Activated CD4-positive, alpha-beta memory T cell treated with anti-CD3 and anti-CD28 coated beads for 36 hours (primary cell): ENCODE measurements at regions not wholly inside any gene's neighbourhood (a gene's known extent, or its start where the extent isn't known, plus 50 kb on each side); places are given as distances from the start of the nearest gene placed in this dataset.

Experiments
- CTCF ChIA-PET: fragments of 350-600 bp; sonication (Branson Sonifier 250); formaldehyde crosslinking; loops from one replicate; lab custom pipeline; 2021; ENCODE audit warnings: antibody characterized with exemption, inconsistent platforms; lab: Charles Lee
- POLR2A ChIA-PET: fragments of 350-600 bp; sonication (Branson Sonifier 250); formaldehyde crosslinking; loops from one replicate; lab custom pipeline; 2021; ENCODE audit warnings: antibody characterized with exemption; lab: Charles Lee
- DNase-seq: peaks from one replicate; pipeline ENCODE4 v3.0.0-alpha.2; 2020
- H3K27ac Mint-ChIP-seq: one replicate; pipeline ENCODE4 v1.8.0; 2021; ENCODE audit warnings: mixed read lengths
- H3K27me3 Mint-ChIP-seq: one replicate; pipeline ENCODE4 v1.8.0; 2021; ENCODE audit warnings: mixed read lengths
- H3K36me3 Mint-ChIP-seq: one replicate; pipeline ENCODE4 v1.8.0; 2021; ENCODE audit warnings: mixed read lengths
- H3K4me1 Mint-ChIP-seq: one replicate; pipeline ENCODE4 v1.8.0; 2021; ENCODE audit warnings: low read depth, mixed read lengths
- H3K4me3 Mint-ChIP-seq: one replicate; pipeline ENCODE4 v1.8.0; 2021; ENCODE audit warnings: mild to moderate bottlenecking, mixed read lengths
- H3K9me3 Mint-ChIP-seq: one replicate; pipeline ENCODE4 v1.8.0; 2021; ENCODE audit warnings: mixed read lengths
- intact Hi-C: fragments of 100-400 bp; cut with micrococcal nuclease; formaldehyde crosslinking; loops from one replicate; pipeline ENCODE4 v1.15.1; 2023

GRCh38 chr22:49099089-49099488 lies 728.6 kb downstream of the BRD1 start:
- Mint-ChIP-seq H3K4me1 (no peaks in the 10 kb centered on the region), H3K4me3 (no peak overlapping the region), H3K27ac (no peak overlapping the region), H3K9me3 (no peaks in the 10 kb centered on the region), H3K27me3 (peaks cover 4% of the 10 kb centered on the region), H3K36me3 (no peaks in the 10 kb centered on the region)
- POLR2A ChIA-PET: no interaction called here
- DNase-seq: no peak
- CTCF ChIA-PET: no interaction called here
- intact Hi-C loops: no loop called here

GRCh38 chr22:49097966-49098365 lies 729.7 kb downstream of the BRD1 start:
- Mint-ChIP-seq H3K27me3 (peaks cover 4% of the 10 kb centered on the region), H3K4me1 (no peaks in the 10 kb centered on the region), H3K36me3 (no peaks in the 10 kb centered on the region), H3K27ac (no peak overlapping the region), H3K4me3 (no peak overlapping the region), H3K9me3 (no peaks in the 10 kb centered on the region)
- ChIA-PET CTCF (no interaction called here), POLR2A (no interaction called here)
- intact Hi-C loops: no loop called here
- no peak for DNase-seq

GRCh38 chr22:49097171-49097925 lies 730.3 kb downstream of the BRD1 start:
- POLR2A ChIA-PET: no interaction called here
- H3K4me1 Mint-ChIP-seq: no peaks in the 10 kb centered on the region
- DNase-seq: no peak
- H3K9me3 Mint-ChIP-seq: no peaks in the 10 kb centered on the region
- CTCF ChIA-PET: no interaction called here
- no peak overlapping the region for H3K4me3 Mint-ChIP-seq
- no peaks in the 10 kb centered on the region for H3K36me3 Mint-ChIP-seq
- intact Hi-C loops: no loop called here
- H3K27me3 Mint-ChIP-seq: peaks cover 2% of the 10 kb centered on the region
- H3K27ac Mint-ChIP-seq: no peak overlapping the region

GRCh38 chr22:49096476-49096875 lies 731.2 kb downstream of the BRD1 start:
- DNase-seq: no peak
- intact Hi-C loops: no loop called here
- no peaks in the 10 kb centered on the region for H3K9me3 Mint-ChIP-seq
- no peak overlapping the region for H3K4me3 Mint-ChIP-seq
- POLR2A ChIA-PET: no interaction called here
- H3K4me1 Mint-ChIP-seq: no peaks in the 10 kb centered on the region
- H3K36me3 Mint-ChIP-seq: no peaks in the 10 kb centered on the region
- peaks cover 2% of the 10 kb centered on the region for H3K27me3 Mint-ChIP-seq
- no peak overlapping the region for H3K27ac Mint-ChIP-seq
- CTCF ChIA-PET: no interaction called here

- DNase-seq: no peak
- H3K27ac Mint-ChIP-seq: no peak overlapping the region
- intact Hi-C loops: no loop called here
- POLR2A ChIA-PET: no interaction called here
- no peaks in the 10 kb centered on the region for H3K4me1 Mint-ChIP-seq
- H3K36me3 Mint-ChIP-seq: no peaks in the 10 kb centered on the region
- no peaks in the 10 kb centered on the region for H3K9me3 Mint-ChIP-seq
- peaks cover 2% of the 10 kb centered on the region for H3K27me3 Mint-ChIP-seq
- CTCF ChIA-PET: no interaction called here
- H3K4me3 Mint-ChIP-seq: no peak overlapping the region
These were observed 732.3 kb downstream of the BRD1 start for GRCh38 chr22:49095366-49095765.

GRCh38 chr22:49094858-49095257 lies 732.8 kb downstream of the BRD1 start:
- CTCF ChIA-PET: no interaction called here

GRCh38 chr22:49094151-49094550 lies 733.5 kb downstream of the BRD1 start:
- Mint-ChIP-seq H3K9me3 (no peaks in the 10 kb centered on the region), H3K27me3 (no peaks in the 10 kb centered on the region), H3K36me3 (no peaks in the 10 kb centered on the region), H3K4me1 (no peaks in the 10 kb centered on the region), H3K4me3 (no peak overlapping the region), H3K27ac (no peak overlapping the region)
- DNase-seq: no peak
- ChIA-PET POLR2A (no interaction called here), CTCF (no interaction called here)
- intact Hi-C loops: no loop called here

More at GRCh38 chr22:49094858-49095257, 732.8 kb downstream of the BRD1 start:
- DNase-seq: no peak
- Mint-ChIP-seq H3K4me1 (no peaks in the 10 kb centered on the region), H3K27me3 (peaks cover 2% of the 10 kb centered on the region), H3K36me3 (no peaks in the 10 kb centered on the region), H3K4me3 (no peak overlapping the region), H3K27ac (no peak overlapping the region), H3K9me3 (no peaks in the 10 kb centered on the region)
- POLR2A ChIA-PET: interaction anchor here (0.7 kb wide), 1 partner anchor 91 kb away, joined by 3 read pairs; no protein-coding TSS in a partner anchor
- intact Hi-C loops: no loop called here

- H3K9me3 Mint-ChIP-seq: no peaks in the 10 kb centered on the region
- no peaks in the 10 kb centered on the region for H3K27me3 Mint-ChIP-seq
- DNase-seq: no peak
- H3K4me3 Mint-ChIP-seq: no peak overlapping the region
- no peaks in the 10 kb centered on the region for H3K4me1 Mint-ChIP-seq
- H3K36me3 Mint-ChIP-seq: no peaks in the 10 kb centered on the region
- POLR2A ChIA-PET: no interaction called here
- CTCF ChIA-PET: no interaction called here
- intact Hi-C loops: no loop called here
- H3K27ac Mint-ChIP-seq: no peak overlapping the region
These were observed 734.3 kb downstream of the BRD1 start for GRCh38 chr22:49093192-49093880.

GRCh38 chr22:49092716-49093115 lies 735.0 kb downstream of the BRD1 start:
- POLR2A ChIA-PET: no interaction called here

GRCh38 chr22:49091917-49092545 lies 735.6 kb downstream of the BRD1 start:
- H3K4me1 Mint-ChIP-seq: no peaks in the 10 kb centered on the region
- H3K27ac Mint-ChIP-seq: no peak overlapping the region
- POLR2A ChIA-PET: no interaction called here

More at GRCh38 chr22:49092716-49093115, 735.0 kb downstream of the BRD1 start:
- no peak for DNase-seq
- no peaks in the 10 kb centered on the region for H3K9me3 Mint-ChIP-seq
- intact Hi-C loops: no loop called here
- H3K4me3 Mint-ChIP-seq: no peak overlapping the region
- H3K36me3 Mint-ChIP-seq: no peaks in the 10 kb centered on the region
- no peaks in the 10 kb centered on the region for H3K27me3 Mint-ChIP-seq
- CTCF ChIA-PET: no interaction called here
- no peaks in the 10 kb centered on the region for H3K4me1 Mint-ChIP-seq
- H3K27ac Mint-ChIP-seq: no peak overlapping the region

GRCh38 chr22:49091451-49091850 lies 736.2 kb downstream of the BRD1 start:
- Mint-ChIP-seq H3K36me3 (no peaks in the 10 kb centered on the region), H3K4me1 (no peaks in the 10 kb centered on the region), H3K27ac (no peak overlapping the region), H3K4me3 (no peak overlapping the region), H3K27me3 (no peaks in the 10 kb centered on the region), H3K9me3 (no peaks in the 10 kb centered on the region)
- ChIA-PET CTCF (no interaction called here), POLR2A (no interaction called here)
- no peak for DNase-seq
- intact Hi-C loops: no loop called here

More at GRCh38 chr22:49091917-49092545, 735.6 kb downstream of the BRD1 start:
- no peaks in the 10 kb centered on the region for H3K27me3 Mint-ChIP-seq
- DNase-seq: no peak
- no peaks in the 10 kb centered on the region for H3K9me3 Mint-ChIP-seq
- intact Hi-C loops: no loop called here
- CTCF ChIA-PET: no interaction called here
- H3K36me3 Mint-ChIP-seq: no peaks in the 10 kb centered on the region
- no peak overlapping the region for H3K4me3 Mint-ChIP-seq

- H3K4me3 Mint-ChIP-seq: no peak overlapping the region
- no peaks in the 10 kb centered on the region for H3K27me3 Mint-ChIP-seq
- no peaks in the 10 kb centered on the region for H3K4me1 Mint-ChIP-seq
- ChIA-PET POLR2A (no interaction called here), CTCF (no interaction called here)
- intact Hi-C loops: no loop called here
- no peaks in the 10 kb centered on the region for H3K9me3 Mint-ChIP-seq
- no peak overlapping the region for H3K27ac Mint-ChIP-seq
- no peak for DNase-seq
- no peaks in the 10 kb centered on the region for H3K36me3 Mint-ChIP-seq
These were observed 736.9 kb downstream of the BRD1 start for GRCh38 chr22:49090853-49091135.
